Esophagus muscularis mucosa (tissue), 4 donors: ENCODE measurements at regions not wholly inside any gene's neighbourhood (a gene's known extent, or its start where the extent isn't known, plus 50 kb on each side); places are given as distances from the start of the nearest gene placed in this dataset.
"Not testable (repeated sequence)": the region's sequence is repeated elsewhere in the genome, so short reads cannot be mapped to it uniquely, and the experiment has no call there.

ENCODE experiments used
- DNase-seq: peaks from one replicate; pipeline ENCODE4 v3.0.0-alpha.2; 2017; ENCODE audit errors: extremely low spot score
- H3K27ac ChIP-seq, 4 donors: fragments of 200-600 bp; sonication (generic); replicated peaks in 1 of 4; 1 replicate in 3 of 4; 2 replicates in 1 of 4; pipeline ENCODE4 v1.5.1; 2016 to 2019; ENCODE audit warnings: mild to moderate bottlenecking in 1 of 4
- H3K27me3 ChIP-seq, 4 donors: fragments of 200-600 bp; sonication (generic); one replicate each; pipeline versions ENCODE4 v1.5.1 to v1.6.0; 2016 to 2019
- H3K36me3 ChIP-seq, 4 donors: fragments of 200-600 bp; sonication (generic); one replicate each; pipeline ENCODE4 v1.5.1; 2016 to 2019
- H3K4me1 ChIP-seq, 4 donors: fragments of 200-600 bp; sonication (generic); one replicate each; pipeline ENCODE4 v1.5.1; 2016 to 2019
- H3K4me3 ChIP-seq, 4 donors: fragments of 200-600 bp; sonication (generic); 1 replicate in 2 of 4; 2 replicates in 2 of 4; pipeline ENCODE4 v1.5.1; 2016 to 2019; ENCODE audit warnings: mild to moderate bottlenecking in 4 of 4, moderate library complexity in 1 of 4
- H3K9me3 ChIP-seq, 4 donors: fragments of 200-600 bp; sonication (generic); 1 replicate in 3 of 4; 2 replicates in 1 of 4; pipeline ENCODE4 v1.5.1; 2016 to 2019
- WGBS: methylation state at CpG from one replicate; pipeline ENCODE4 v1.1.5; 2018; 5-methylcytosine and 5-hydroxymethylcytosine counted together
- intact Hi-C: fragments of 100-400 bp; cut with DNase I; formaldehyde crosslinking; loops from one replicate; pipeline ENCODE4 v1.15.1; 2023
- small RNA-seq, 3 donors: library from RNA; depleted of rRNA; stranded (forward); fragments of <200 nt; gene quantifications; one replicate each; pipeline ENCODE3, GENCODE V24; 2016

DNA sequence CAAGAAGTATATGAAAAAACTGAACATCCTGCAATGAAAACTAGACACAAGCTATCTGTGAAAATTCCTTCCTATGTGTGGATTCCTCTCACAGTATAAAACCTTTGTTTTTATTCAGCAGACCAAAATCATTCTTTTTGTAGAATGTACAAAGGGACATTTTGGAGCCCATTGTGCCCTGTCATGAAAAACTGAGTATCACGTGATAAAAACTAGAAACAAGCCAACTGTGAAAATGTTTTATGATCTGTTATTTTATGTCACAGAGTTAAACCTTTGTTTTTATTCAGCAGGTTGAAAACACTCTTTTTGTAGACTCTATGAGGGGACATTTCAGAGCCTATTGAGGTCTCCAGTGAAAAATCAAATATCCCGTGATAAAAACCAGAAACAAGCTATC lies 1667.9 kb upstream of the DEFB115 start:
- H3K27ac ChIP-seq, H3K27me3 ChIP-seq, intact Hi-C loops, H3K4me1 ChIP-seq, H3K9me3 ChIP-seq, H3K4me3 ChIP-seq, H3K36me3 ChIP-seq, DNase-seq: not testable (repeated sequence)
- 68% methylated on average over 2 of the region's 2 CpGs for WGBS

DNA sequence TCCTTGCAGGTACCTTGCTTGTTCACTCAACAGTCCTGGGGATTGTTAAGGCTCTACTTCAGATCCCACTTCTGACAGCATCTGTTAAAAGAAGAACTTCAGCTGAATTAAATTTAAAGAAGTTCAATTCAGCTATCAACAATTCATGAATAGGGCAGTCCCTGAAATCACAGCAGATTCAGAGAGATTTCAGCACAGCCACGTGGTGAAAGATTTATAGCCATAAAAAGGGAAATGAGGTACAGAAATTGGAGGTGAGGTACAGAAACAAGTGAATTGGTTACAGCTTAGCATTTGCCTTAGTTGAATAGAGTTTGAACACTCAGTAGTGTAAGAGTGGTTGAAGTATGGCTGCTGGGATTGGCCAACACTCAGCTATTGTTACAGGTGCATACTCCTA lies 1653.3 kb upstream of the DEFB115 start:
- H3K27me3 ChIP-seq, H3K4me3 ChIP-seq, DNase-seq, H3K27ac ChIP-seq, intact Hi-C loops, H3K36me3 ChIP-seq, H3K9me3 ChIP-seq, H3K4me1 ChIP-seq: not testable (repeated sequence)
- 0% methylated on average over 1 of the region's 1 CpG for WGBS

DNA sequence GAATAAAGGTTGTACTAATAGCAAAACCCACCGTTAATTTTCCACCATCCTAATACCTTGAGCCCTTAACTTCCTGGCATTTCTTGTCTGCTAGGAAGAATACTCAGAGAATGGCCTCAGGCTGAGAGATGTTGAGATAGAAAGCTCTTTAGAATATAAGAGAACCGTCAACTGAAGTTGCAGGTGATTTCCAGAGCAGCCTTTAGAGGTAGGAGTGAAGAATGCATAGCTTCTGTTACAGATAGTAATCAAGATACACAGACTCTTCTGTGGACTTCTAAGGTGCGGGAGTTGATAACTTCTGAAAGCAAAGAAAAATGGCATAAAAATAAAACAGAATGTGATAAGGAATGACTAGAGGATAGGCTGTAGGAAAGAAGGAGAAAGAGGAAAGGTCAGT lies 1651.3 kb upstream of the DEFB115 start:
- H3K4me1 ChIP-seq, H3K27me3 ChIP-seq, DNase-seq, H3K9me3 ChIP-seq, H3K36me3 ChIP-seq, H3K4me3 ChIP-seq, H3K27ac ChIP-seq, intact Hi-C loops: not testable (repeated sequence)
- 55% methylated on average over 3 of the region's 3 CpGs for WGBS

DNA sequence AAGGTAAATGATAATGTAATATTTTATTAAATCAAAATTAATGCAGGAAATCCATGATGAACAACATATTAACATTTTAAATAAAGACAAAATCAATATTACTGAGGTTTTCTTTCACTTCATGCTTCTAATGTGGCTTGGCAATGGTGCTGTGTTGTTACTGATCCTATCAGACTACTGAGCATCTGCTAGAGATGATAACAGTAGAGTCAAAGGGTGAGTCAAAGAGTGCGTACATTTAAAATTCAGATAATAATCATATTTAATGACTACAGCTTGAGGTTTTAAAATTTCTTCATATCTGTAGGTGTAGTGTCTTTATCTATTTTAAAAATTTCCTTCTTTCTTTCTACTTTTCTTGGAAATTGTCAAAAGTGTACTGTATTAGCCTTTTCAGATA lies 1628.1 kb upstream of the DEFB115 start:
- H3K4me3 ChIP-seq, intact Hi-C loops, H3K4me1 ChIP-seq, H3K27ac ChIP-seq, DNase-seq, H3K9me3 ChIP-seq, H3K27me3 ChIP-seq, H3K36me3 ChIP-seq: not testable (repeated sequence)
- WGBS, result 90% methylated on average over 1 of the region's 1 CpG

Small RNAs in the stretch of these regions (small RNA-seq; reads per million reads assigned to genes)
- 0.08 to 1.2 (median 0.37) reads per million in 3 donors for gene RF00002
- 0 reads per million in 3 donors for gene RF00019
